ENCODE measurements at regions not wholly inside any gene's neighbourhood (a gene's known extent, or its start where the extent isn't known, plus 50 kb on each side); places are given as distances from the start of the nearest gene placed in this dataset.

- in situ Hi-C loops (cut with MboI; ENCODE audit: low sequenced_read_pairs), result no loop called here
These were observed 324.9 kb downstream of the CCDC85A start for GRCh38 chr2:56508662-56509061.

- in situ Hi-C loops (cut with MboI; ENCODE audit: low sequenced_read_pairs), result no loop called here
These were observed 326.8 kb downstream of the CCDC85A start for GRCh38 chr2:56510610-56511009.

- in situ Hi-C loops (cut with MboI; ENCODE audit: low sequenced_read_pairs), result no loop called here
These were observed 331.6 kb downstream of the CCDC85A start for GRCh38 chr2:56515399-56515798.

- in situ Hi-C loops (cut with MboI; ENCODE audit: low sequenced_read_pairs), result no loop called here
These were observed 336.0 kb downstream of the CCDC85A start for GRCh38 chr2:56519806-56520205.

GRCh38 chr2:56522605-56523089 lies 338.9 kb downstream of the CCDC85A start:
- in situ Hi-C loops (cut with MboI; ENCODE audit: low sequenced_read_pairs), result no loop called here

- in situ Hi-C loops (cut with MboI; ENCODE audit: low sequenced_read_pairs), result no loop called here
These were observed 340.0 kb downstream of the CCDC85A start for GRCh38 chr2:56523816-56524215.

- in situ Hi-C loops (cut with MboI; ENCODE audit: low sequenced_read_pairs), result no loop called here
These were observed 348.1 kb downstream of the CCDC85A start for GRCh38 chr2:56531668-56532420.

- in situ Hi-C loops (cut with MboI; ENCODE audit: low sequenced_read_pairs), result no loop called here
These were observed 350.5 kb downstream of the CCDC85A start for GRCh38 chr2:56534321-56534720.

- in situ Hi-C loops (cut with MboI; ENCODE audit: low sequenced_read_pairs), result no loop called here
These were observed 354.0 kb downstream of the CCDC85A start for GRCh38 chr2:56537756-56538155.

GRCh38 chr2:56539618-56540017 lies 355.8 kb downstream of the CCDC85A start:
- in situ Hi-C loops (cut with MboI; ENCODE audit: low sequenced_read_pairs), result no loop called here

GRCh38 chr2:56540467-56540866 lies 356.7 kb downstream of the CCDC85A start:
- in situ Hi-C loops (cut with MboI; ENCODE audit: low sequenced_read_pairs), result no loop called here

GRCh38 chr2:56540916-56541315 lies 357.1 kb downstream of the CCDC85A start:
- in situ Hi-C loops (cut with MboI; ENCODE audit: low sequenced_read_pairs), result no loop called here

- in situ Hi-C loops (cut with MboI; ENCODE audit: low sequenced_read_pairs), result no loop called here
These were observed 358.4 kb downstream of the CCDC85A start for GRCh38 chr2:56542213-56542612.

GRCh38 chr2:56565143-56565542 lies 381.4 kb downstream of the CCDC85A start:
- in situ Hi-C loops (cut with MboI; ENCODE audit: low sequenced_read_pairs), result no loop called here

- in situ Hi-C loops (cut with MboI; ENCODE audit: low sequenced_read_pairs), result no loop called here
These were observed 387.3 kb downstream of the CCDC85A start for GRCh38 chr2:56571074-56571473.

GRCh38 chr2:56576001-56576400 lies 392.2 kb downstream of the CCDC85A start:
- in situ Hi-C loops (cut with MboI; ENCODE audit: low sequenced_read_pairs), result no loop called here

GRCh38 chr2:56580242-56580641 lies 396.5 kb downstream of the CCDC85A start:
- in situ Hi-C loops (cut with MboI; ENCODE audit: low sequenced_read_pairs), result no loop called here

GRCh38 chr2:56582570-56582969 lies 398.8 kb downstream of the CCDC85A start:
- in situ Hi-C loops (cut with MboI; ENCODE audit: low sequenced_read_pairs), result no loop called here

- in situ Hi-C loops (cut with MboI; ENCODE audit: low sequenced_read_pairs), result no loop called here
These were observed 400.1 kb downstream of the CCDC85A start for GRCh38 chr2:56583796-56584315.

- in situ Hi-C loops (cut with MboI; ENCODE audit: low sequenced_read_pairs), result no loop called here
These were observed 403.7 kb downstream of the CCDC85A start for GRCh38 chr2:56587456-56587855.

GRCh38 chr2:56589194-56589593 lies 405.4 kb downstream of the CCDC85A start:
- in situ Hi-C loops (cut with MboI; ENCODE audit: low sequenced_read_pairs), result no loop called here

- in situ Hi-C loops (cut with MboI; ENCODE audit: low sequenced_read_pairs), result no loop called here
These were observed 406.0 kb downstream of the CCDC85A start for GRCh38 chr2:56589835-56590234.

GRCh38 chr2:56590611-56591010 lies 406.8 kb downstream of the CCDC85A start:
- in situ Hi-C loops (cut with MboI; ENCODE audit: low sequenced_read_pairs), result no loop called here
